Karpas-422 (cell line): ENCODE measurements at regions not wholly inside any gene's neighbourhood (a gene's known extent, or its start where the extent isn't known, plus 50 kb on each side); places are given as distances from the start of the nearest gene placed in this dataset.

Source experiments
- DNase-seq: peaks from one replicate; pipeline ENCODE4 v3.0.0-alpha.2; 2015
- H2AFZ ChIP-seq: fragments of 200-600 bp; sonication (generic); 2 replicates; pipeline ENCODE4 v1.6.1; 2014; ENCODE audit warnings: antibody characterized with exemption, low read length, mixed read lengths
- H3K27ac ChIP-seq: fragments of 200-600 bp; sonication (generic); 2 replicates; pipeline ENCODE4 v1.5.1; 2014; ENCODE audit warnings: mild to moderate bottlenecking, low read length, moderate library complexity
- H3K27me3 ChIP-seq: fragments of 200-600 bp; sonication (generic); 2 replicates; pipeline ENCODE4 v1.6.1; 2014; ENCODE audit warnings: low read length, mixed read lengths
- H3K36me3 ChIP-seq: fragments of 200-600 bp; sonication (generic); 2 replicates; pipeline ENCODE4 v1.6.1; 2014; ENCODE audit warnings: low read length, mixed read lengths; ENCODE audit not compliant: insufficient read depth
- H3K4me1 ChIP-seq: fragments of 200-600 bp; sonication (generic); 2 replicates; pipeline ENCODE4 v1.6.1; 2014; ENCODE audit warnings: mild to moderate bottlenecking, low read length, mixed read lengths
- H3K4me2 ChIP-seq: fragments of 200-600 bp; sonication (generic); 2 replicates; pipeline ENCODE4 v1.6.1; 2014; ENCODE audit warnings: low read length, low read depth, mild to moderate bottlenecking; ENCODE audit not compliant: poor library complexity, severe bottlenecking
- H3K4me3 ChIP-seq: fragments of 200-600 bp; sonication (generic); 2 replicates; pipeline ENCODE4 v1.5.1; 2014; ENCODE audit warnings: mild to moderate bottlenecking, antibody characterized with exemption, low read length, mixed read lengths
- H3K79me2 ChIP-seq: fragments of 200-600 bp; sonication (generic); 2 replicates; pipeline ENCODE4 v1.6.1; 2014; ENCODE audit warnings: mild to moderate bottlenecking, low read length, mixed read lengths
- H3K9ac ChIP-seq: fragments of 200-600 bp; sonication (generic); 2 replicates; pipeline ENCODE4 v1.6.0; 2014; ENCODE audit warnings: low read length
- H3K9me2 ChIP-seq: fragments of 200-600 bp; sonication (generic), shearing (Covaris generic); replicated peaks from 2 replicates; pipeline ENCODE4 v1.6.0; 2014; ENCODE audit warnings: mild to moderate bottlenecking, low read length, moderate library complexity; ENCODE audit not compliant: insufficient read depth
- H3K9me3 ChIP-seq: fragments of 300-700, 200-600 bp; sonication (generic); 2 replicates; pipeline ENCODE4 v1.6.1; 2014; ENCODE audit warnings: low read length, mixed read lengths
- H4K20me1 ChIP-seq: fragments of 200-600 bp; sonication (generic); 2 replicates; pipeline ENCODE4 v1.6.1; 2014; ENCODE audit warnings: mild to moderate bottlenecking, antibody characterized with exemption, low read length, low read depth; ENCODE audit not compliant: insufficient read depth

DNA sequence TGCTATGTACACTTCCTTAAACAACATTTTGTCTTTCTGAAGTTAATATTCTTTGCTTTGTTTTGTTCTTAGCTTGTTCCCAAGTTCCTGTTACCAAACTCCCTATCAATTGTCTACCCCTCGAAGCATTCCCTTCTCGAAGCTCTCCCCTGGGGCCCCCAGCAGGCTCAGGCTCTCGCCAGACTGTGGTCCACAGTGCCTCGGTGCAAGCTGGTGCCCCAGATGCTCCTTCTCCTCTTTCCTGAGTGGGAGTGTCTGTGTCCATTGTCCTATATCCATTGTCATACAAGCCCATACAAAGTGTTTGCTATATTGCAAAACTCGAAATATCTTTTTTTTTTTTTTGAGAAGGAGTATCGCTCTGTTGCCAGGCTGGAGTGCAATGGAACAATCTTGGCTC is 51.7 kb upstream of the RTL6 start:
- H3K27ac ChIP-seq, result no peak overlapping the region
- no peak overlapping the region for H3K4me2 ChIP-seq
- H3K27me3 ChIP-seq, result no peaks in the 10 kb centered on the region
- H3K36me3 ChIP-seq, result no peaks in the 10 kb centered on the region
- no peaks in the 10 kb centered on the region for H3K9me3 ChIP-seq
- H4K20me1 ChIP-seq, result no peaks in the 10 kb centered on the region
- no peak overlapping the region for H2AFZ ChIP-seq
- no peaks in the 10 kb centered on the region for H3K79me2 ChIP-seq
- DNase-seq, result no peak
- H3K9me2 ChIP-seq, result no peaks in the 10 kb centered on the region
- no peaks in the 10 kb centered on the region for H3K4me1 ChIP-seq
- no peak overlapping the region for H3K4me3 ChIP-seq
- no peak overlapping the region for H3K9ac ChIP-seq

DNA sequence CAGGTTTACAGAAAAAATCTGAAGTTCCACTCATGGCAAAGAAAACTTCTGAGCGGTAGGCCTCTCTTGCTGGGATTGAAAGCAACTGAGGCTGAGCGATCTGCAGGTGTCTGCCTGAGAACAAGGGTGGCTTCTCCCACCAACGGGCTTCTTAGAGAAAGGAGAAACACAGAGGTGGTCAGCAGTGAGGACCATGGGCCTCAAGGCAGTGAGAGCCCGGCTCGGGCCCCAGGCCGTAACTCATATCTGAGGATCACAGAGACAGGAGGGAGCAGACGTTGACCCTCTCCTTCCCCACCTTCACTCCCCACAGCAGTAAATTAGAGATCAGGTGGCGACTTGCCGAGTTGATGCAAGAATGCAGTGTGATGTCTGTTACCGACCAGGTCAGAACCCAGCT is 50.9 kb upstream of the RTL6 start:
- no peaks in the 10 kb centered on the region for H4K20me1 ChIP-seq
- DNase-seq, result no peak
- H3K4me2 ChIP-seq, result no peak overlapping the region
- no peaks in the 10 kb centered on the region for H3K27me3 ChIP-seq
- no peak overlapping the region for H3K27ac ChIP-seq
- H3K9me3 ChIP-seq, result no peaks in the 10 kb centered on the region
- H3K36me3 ChIP-seq, result no peaks in the 10 kb centered on the region
- no peak overlapping the region for H2AFZ ChIP-seq
- no peak overlapping the region for H3K4me3 ChIP-seq
- no peaks in the 10 kb centered on the region for H3K9me2 ChIP-seq
- no peak overlapping the region for H3K9ac ChIP-seq
- no peaks in the 10 kb centered on the region for H3K4me1 ChIP-seq
- no peaks in the 10 kb centered on the region for H3K79me2 ChIP-seq
